GM19043 (cell line): ENCODE measurements at regions not wholly inside any gene's neighbourhood (a gene's known extent, or its start where the extent isn't known, plus 50 kb on each side); places are given as distances from the start of the nearest gene placed in this dataset.
"Not testable (repeated sequence)": the region's sequence is repeated elsewhere in the genome, so short reads cannot be mapped to it uniquely, and the experiment has no call there.

Experiments
- ATAC-seq: cut with Tn5 transposase; IDR thresholded peaks from one replicate; pipeline ENCODE4 v1.9.1; 2021; ENCODE audit warnings: low read depth; ENCODE audit not compliant: unreplicated experiment

GRCh38 chr2:56606086-56606485, 422.3 kb downstream of the CCDC85A start:
- not testable (repeated sequence) for ATAC-seq

DNA sequence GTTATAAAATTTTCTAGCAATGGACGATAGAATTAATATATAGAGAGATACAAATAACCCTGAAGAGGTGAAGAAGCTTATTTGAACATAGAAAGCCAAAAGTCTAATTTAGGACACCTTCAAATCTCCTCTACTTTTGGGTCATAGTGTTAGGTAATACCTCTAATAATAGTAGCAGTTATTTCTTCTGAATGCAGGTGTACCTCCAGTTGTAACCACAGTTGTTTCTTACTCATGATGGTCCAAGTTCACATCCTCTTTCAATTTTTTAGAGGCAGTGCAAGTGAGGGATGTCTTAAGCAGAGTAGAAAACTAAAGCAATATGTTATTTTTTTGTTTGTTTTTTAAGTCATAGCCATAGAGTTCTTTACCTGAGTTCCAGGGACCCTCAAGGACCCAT, 429.5 kb downstream of the CCDC85A start:
- no peak for ATAC-seq

- ATAC-seq, result no peak
Measured at GRCh38 chr2:56613920-56614319, 430.1 kb downstream of the CCDC85A start.

DNA sequence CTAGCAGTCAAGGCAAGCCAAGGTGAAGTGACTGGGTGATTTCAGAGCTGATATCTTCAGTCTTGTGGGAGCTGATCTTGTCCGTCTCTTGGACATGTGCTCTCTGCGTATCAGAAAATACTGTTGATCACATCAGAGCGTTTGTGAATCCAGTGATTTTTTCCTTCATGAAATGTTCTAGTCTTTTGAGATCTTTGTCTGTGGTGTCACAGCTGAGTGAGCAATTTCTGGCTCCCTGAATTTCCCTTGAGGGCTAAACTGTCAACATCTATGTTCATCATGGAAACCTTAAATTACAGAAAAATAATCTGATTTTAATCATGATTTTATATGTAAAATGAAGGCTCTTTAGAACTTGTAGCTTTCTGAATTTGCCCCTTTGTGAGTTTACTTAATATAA, 432.0 kb downstream of the CCDC85A start:
- ATAC-seq, result no peak

GRCh38 chr2:56624181-56624580, 440.4 kb downstream of the CCDC85A start:
- no peak for ATAC-seq

DNA sequence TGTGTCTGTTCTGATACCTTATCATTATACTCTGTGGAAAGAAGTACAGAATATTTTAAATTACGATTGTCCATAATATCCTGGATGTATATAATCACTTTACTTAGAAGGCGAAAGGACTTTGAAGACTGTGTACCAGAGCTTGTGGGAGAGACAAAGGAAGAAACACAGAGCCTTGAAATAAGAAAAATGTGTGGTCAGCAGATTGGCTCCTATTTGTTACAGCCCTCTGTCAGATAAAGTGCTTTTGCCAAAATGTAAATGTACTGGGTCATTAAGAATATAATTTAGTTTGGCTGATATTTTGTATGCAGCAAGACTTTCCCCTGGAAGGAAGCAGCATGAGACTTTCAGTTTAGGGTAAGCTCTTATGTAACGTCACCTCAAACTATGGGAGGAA, 443.1 kb downstream of the CCDC85A start:
- no peak for ATAC-seq

DNA sequence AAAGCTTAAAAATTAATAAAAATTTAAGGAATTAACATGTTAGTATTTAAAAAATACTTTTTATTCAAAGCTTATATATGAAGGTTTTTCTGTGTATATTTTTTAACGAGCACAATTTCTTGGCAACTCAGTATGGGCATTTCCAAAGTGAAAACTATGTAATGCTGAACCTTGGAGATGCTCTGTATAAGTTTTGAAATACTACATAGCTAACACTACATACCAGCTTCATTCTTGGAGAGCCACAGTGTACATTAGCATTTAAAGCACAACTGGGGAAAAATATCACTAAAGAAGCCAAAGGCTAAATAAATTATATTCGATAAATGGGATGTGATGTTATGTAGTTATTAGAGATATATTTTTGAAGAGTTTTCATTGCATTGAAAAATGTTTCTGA, 446.5 kb downstream of the CCDC85A start:
- ATAC-seq, result no peak

- no peak for ATAC-seq
Measured at GRCh38 chr2:56647997-56648396, 464.2 kb downstream of the CCDC85A start.

DNA sequence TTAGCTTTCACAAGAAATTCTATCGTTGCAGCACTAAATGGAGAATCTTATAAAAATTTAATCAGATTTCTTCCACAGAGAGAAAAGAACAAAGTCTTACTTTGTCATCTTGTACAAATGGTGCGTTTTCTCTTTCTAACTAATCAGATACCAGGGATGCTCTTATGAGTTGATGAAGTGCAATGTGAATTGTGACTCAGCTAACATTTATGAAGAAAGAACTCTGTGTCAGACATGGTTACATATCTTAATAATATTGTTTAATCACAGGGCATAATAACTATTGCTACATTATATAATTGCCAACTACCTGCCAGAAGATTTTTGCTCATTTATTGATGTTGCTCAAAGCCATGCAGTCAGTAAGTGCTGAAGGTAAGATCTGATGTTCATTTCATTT, 465.0 kb downstream of the CCDC85A start:
- ATAC-seq, result no peak

GRCh38 chr2:56654936-56655335, 471.1 kb downstream of the CCDC85A start:
- no peak for ATAC-seq

DNA sequence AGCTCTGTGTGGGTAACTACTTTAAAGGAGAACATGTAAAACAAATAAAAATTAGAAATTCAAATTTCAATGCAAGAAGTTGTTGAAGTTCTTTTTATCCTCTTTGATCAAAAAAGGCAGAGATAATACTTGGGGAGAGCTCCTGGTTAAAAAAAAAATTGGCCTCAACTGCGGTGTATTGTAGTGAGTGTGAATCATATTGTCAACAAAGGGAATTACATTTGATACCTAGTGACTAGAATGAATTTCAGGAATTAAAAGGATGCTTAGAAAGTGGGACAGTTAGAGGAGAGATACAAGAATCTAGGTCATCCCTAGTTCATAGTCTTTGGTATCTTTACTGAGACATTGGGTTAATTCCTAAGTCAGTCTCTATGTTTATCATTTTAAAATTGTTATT, 473.0 kb downstream of the CCDC85A start:
- ATAC-seq, result no peak

GRCh38 chr2:56666777-56667176, 483.0 kb downstream of the CCDC85A start:
- ATAC-seq, result no peak

- no peak for ATAC-seq
Measured at GRCh38 chr2:56671973-56672569, 488.3 kb downstream of the CCDC85A start.

DNA sequence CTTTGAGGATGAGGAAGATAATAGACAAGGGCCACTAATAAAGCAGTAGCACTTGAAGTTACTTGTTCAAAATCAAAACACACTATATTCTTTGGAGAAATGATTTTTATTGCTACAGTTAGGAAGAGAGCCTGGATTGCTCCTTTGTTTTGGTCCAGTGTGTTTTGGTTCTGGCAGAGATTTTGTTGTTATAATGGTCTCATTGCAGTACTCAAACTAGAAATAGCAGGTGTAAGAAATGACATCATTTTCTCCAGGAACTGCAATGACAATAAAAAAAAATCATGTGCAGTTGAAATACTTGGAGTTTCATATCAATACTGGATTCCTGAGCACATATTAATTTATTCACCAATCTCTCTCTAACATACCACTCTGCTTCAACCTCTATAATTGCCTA, 490.3 kb downstream of the CCDC85A start:
- no peak for ATAC-seq

DNA sequence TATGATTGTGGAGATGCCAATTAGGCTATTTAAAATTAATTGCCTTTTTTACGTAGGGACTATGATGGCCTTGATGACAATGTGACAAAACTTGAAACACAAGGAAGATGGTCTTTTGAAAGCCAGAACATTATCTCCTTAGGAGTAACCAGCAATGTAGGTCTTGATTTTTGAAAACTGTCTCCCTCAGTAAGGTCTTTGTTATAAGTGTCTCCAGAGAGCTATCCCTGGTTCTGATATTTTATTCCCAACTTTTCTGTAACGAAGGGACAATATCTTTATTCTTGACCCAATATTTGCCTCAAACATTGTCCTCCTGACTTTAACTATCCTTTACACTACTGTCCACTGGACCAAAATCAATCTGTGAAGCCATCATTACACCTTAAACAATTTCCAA, 493.2 kb downstream of the CCDC85A start:
- no peak for ATAC-seq

DNA sequence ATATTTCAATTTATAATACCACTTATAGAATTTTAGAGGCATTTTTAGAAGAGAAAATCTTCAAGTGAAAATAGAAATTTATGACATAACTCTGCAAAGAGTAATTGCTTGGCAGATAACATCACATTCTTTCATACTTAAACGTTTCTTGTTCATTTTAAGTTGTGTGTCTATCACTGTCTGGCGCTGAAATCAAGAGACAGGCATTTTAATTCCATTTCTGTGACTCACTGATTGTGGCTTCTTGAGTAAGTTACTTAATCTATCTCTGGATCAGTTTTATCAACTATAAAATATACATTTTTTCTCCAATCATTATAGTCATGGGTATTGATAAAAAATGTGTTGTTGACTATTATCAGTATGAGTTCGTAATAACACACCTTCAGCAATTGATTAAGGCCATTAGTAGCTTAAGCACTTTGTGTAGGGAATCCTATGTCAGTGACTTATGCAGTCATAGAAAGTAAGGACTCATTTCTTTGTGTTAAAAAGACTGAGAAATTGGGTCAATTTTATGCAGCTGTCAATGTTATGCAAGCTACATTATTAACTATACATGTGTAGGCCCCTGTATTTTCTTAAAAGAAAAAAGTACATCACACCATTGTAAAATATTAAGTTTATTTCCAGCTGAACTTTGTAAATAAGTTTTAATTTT, 497.3 kb downstream of the CCDC85A start:
- ATAC-seq, result no peak

GRCh38 chr2:56681659-56682396, 498.0 kb downstream of the CCDC85A start:
- no peak for ATAC-seq

DNA sequence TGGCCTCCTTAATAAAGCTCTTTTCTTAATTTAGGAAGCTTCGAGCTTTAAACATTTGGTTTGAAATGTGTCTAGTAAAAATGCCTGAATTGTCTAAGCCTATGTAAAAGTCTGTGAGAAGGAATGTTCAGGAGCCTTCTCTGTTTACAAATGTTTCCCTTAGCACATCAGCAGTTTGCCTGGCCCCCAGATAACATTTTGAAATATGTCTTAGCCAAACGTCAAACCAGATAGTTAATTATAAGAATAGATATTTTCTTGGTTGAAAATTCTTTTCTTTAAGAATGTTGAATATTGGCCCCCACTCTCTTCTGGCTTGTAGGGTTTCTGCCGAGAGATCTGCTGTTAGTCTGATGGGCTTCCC, 498.6 kb downstream of the CCDC85A start:
- no peak for ATAC-seq

- ATAC-seq, result no peak
Measured at GRCh38 chr2:56684327-56684726, 500.5 kb downstream of the CCDC85A start.

GRCh38 chr2:56685205-56685604, 501.4 kb downstream of the CCDC85A start:
- no peak for ATAC-seq

GRCh38 chr2:56687169-56687568, 503.4 kb downstream of the CCDC85A start:
- no peak for ATAC-seq

DNA sequence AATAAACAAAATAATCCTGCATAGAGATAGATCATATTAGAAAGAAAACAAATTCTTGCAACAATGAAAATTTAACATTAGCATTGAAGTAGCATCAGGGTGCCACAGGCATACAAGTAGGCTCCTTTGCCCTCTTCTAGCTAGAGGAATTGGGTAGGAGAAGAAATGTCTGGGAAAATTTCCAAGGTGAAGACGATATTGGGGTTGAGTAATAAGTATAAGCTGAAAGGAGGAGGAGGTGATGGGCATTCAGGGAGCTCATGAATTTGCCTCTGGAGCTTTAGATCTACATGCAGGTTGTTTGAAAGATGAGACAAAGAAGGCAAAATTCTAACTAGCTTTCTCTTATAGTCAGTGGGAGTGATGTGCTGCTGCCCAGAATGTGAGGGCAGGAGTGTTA, 504.9 kb downstream of the CCDC85A start:
- ATAC-seq, result no peak
